Nephron (organoid): ENCODE measurements at regions not wholly inside any gene's neighbourhood (a gene's known extent, or its start where the extent isn't known, plus 50 kb on each side); places are given as distances from the start of the nearest gene placed in this dataset.

Experiments used
- H3K27ac Mint-ChIP-seq, 3 experiments: 2 replicates each; pipeline ENCODE4 v1.8.0; 2020; ENCODE audit warnings: mixed read lengths in 3 of 3, mild to moderate bottlenecking in 2 of 3, moderate library complexity in 1 of 3
- H3K27me3 Mint-ChIP-seq: 2 replicates; pipeline ENCODE4 v1.8.0; 2021; ENCODE audit warnings: low read depth, mild to moderate bottlenecking, moderate library complexity, mixed read lengths
- H3K36me3 Mint-ChIP-seq: 2 replicates; pipeline ENCODE4 v1.8.0; 2020; ENCODE audit warnings: low read depth, mixed read lengths
- H3K4me1 Mint-ChIP-seq: 2 replicates; pipeline ENCODE4 v1.8.0; 2020; ENCODE audit warnings: mixed read lengths
- H3K4me3 Mint-ChIP-seq, 3 experiments: 2 replicates each; pipeline ENCODE4 v1.8.0; 2020; ENCODE audit warnings: mild to moderate bottlenecking in 3 of 3, mixed read lengths in 3 of 3, moderate library complexity in 2 of 3
- H3K9me3 Mint-ChIP-seq: 2 replicates; pipeline ENCODE4 v1.8.0; 2020; ENCODE audit warnings: mixed read lengths
- CTCF ChIP-seq, 3 experiments: fragments of 200-600 bp; sonication (generic); IDR thresholded peaks; one replicate each; pipeline ENCODE4 v1.5.0; 2021; ENCODE audit warnings: antibody characterized with exemption in 3 of 3; ENCODE audit not compliant: unreplicated experiment in 3 of 3

GRCh38 chr10:21403256-21404015 is 122.0 kb downstream of the SKIDA1 start:
- no peaks in the 10 kb centered on the region for H3K36me3 Mint-ChIP-seq
- H3K9me3 Mint-ChIP-seq: peaks cover 19% of the 10 kb centered on the region
- peaks cover 4% of the 10 kb centered on the region for H3K27me3 Mint-ChIP-seq
- H3K4me3 Mint-ChIP-seq: no peak overlapping the region
- peak overlapping the region; percentile 41 to 65 (median 52) for H3K27ac Mint-ChIP-seq
- no peak for TF ChIP-seq CTCF (IDR thresholded peaks at IDR 0.05; ENCODE audit: unreplicated experiment in 3 of 3)
- peaks cover 27% of the 10 kb centered on the region for H3K4me1 Mint-ChIP-seq

GRCh38 chr10:21402606-21403083 is 122.8 kb downstream of the SKIDA1 start:
- Mint-ChIP-seq H3K4me1 (peaks cover 27% of the 10 kb centered on the region), H3K36me3 (no peaks in the 10 kb centered on the region), H3K9me3 (peaks cover 15% of the 10 kb centered on the region), H3K27me3 (peaks cover 4% of the 10 kb centered on the region), H3K4me3 (no peak overlapping the region), H3K27ac (peak overlapping the region; percentile 41 to 65 (median 52))
- TF ChIP-seq CTCF (IDR thresholded peaks at IDR 0.05; ENCODE audit: unreplicated experiment in 3 of 3): no peak

GRCh38 chr10:21401196-21401595 is 124.3 kb downstream of the SKIDA1 start:
- no peak for TF ChIP-seq CTCF (IDR thresholded peaks at IDR 0.05; ENCODE audit: unreplicated experiment in 3 of 3)
- Mint-ChIP-seq H3K4me3 (no peak overlapping the region), H3K27me3 (peaks cover 4% of the 10 kb centered on the region), H3K4me1 (peaks cover 32% of the 10 kb centered on the region), H3K27ac (peak overlapping the region in 2 of 3 experiments; percentile 41 to 58), H3K36me3 (no peaks in the 10 kb centered on the region), H3K9me3 (peaks cover 11% of the 10 kb centered on the region)

- Mint-ChIP-seq H3K36me3 (peaks cover 3% of the 10 kb centered on the region), H3K27ac (peak overlapping the region; percentile 62 to 94 (median 80))
- TF ChIP-seq CTCF (IDR thresholded peaks at IDR 0.05; ENCODE audit: unreplicated experiment in 3 of 3): no peak
Measured at GRCh38 chr10:21399392-21400035, 126.0 kb downstream of the SKIDA1 start.

GRCh38 chr10:21398563-21399231 is 126.8 kb downstream of the SKIDA1 start:
- H3K9me3 Mint-ChIP-seq: peaks cover 6% of the 10 kb centered on the region
- H3K4me3 Mint-ChIP-seq: no peak overlapping the region
- H3K36me3 Mint-ChIP-seq: peaks cover 3% of the 10 kb centered on the region
- TF ChIP-seq CTCF (IDR thresholded peaks at IDR 0.05; ENCODE audit: unreplicated experiment in 3 of 3): no peak
- H3K4me1 Mint-ChIP-seq: peaks cover 32% of the 10 kb centered on the region
- H3K27ac Mint-ChIP-seq: peak overlapping the region; percentile 62 to 94 (median 80)
- no peaks in the 10 kb centered on the region for H3K27me3 Mint-ChIP-seq

More at GRCh38 chr10:21399392-21400035, 126.0 kb downstream of the SKIDA1 start:
- H3K27me3 Mint-ChIP-seq: no peaks in the 10 kb centered on the region
- H3K9me3 Mint-ChIP-seq: peaks cover 9% of the 10 kb centered on the region
- H3K4me1 Mint-ChIP-seq: peaks cover 32% of the 10 kb centered on the region
- peak overlapping the region in 1 of 3 experiments; percentile 39 for H3K4me3 Mint-ChIP-seq
